ENCODE measurements at regions not wholly inside any gene's neighbourhood (a gene's known extent, or its start where the extent isn't known, plus 50 kb on each side); places are given as distances from the start of the nearest gene placed in this dataset.

DNA sequence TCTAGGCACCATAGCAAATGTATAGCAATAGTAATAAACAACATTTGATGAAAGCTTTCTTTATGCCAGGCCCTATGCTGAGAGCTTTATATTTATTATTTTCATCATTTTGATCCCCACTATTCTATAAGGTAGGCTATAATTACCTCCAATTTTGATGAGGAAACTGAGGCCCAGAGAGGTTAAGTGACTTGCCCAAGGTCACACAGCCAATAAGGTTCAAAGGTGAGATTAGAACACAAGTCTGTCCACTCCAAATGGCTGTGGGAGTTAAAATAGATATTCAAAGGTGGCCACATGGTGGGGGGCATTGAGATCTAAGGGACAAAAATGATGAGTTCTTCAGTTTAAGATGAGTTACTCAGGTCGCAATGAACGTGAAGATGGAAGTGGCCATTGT lies 269.9 kb downstream of the BMP7 start:
- DNase-seq (ENCODE audit: low spot score): no peak

DNA sequence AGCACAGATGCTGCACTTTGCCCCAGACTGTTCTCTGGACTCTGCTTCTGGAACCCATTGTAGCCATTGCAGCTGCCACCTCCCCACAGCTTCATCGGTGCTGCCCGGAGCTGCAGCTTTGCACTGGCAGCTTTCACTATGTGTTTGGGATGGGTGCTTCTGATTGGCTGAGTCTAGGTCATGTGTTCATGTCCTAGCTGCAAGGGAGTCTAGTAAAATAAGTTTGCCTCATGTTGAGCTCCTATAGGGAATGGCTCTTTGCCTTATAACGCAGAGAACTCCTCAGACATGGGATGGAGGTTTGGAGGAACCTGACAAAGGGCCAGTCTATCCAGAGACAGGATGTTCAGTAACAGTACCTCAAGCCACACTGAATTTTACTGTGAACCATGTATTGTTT lies 268.0 kb downstream of the BMP7 start:
- no peak for DNase-seq (ENCODE audit: low spot score)

DNA sequence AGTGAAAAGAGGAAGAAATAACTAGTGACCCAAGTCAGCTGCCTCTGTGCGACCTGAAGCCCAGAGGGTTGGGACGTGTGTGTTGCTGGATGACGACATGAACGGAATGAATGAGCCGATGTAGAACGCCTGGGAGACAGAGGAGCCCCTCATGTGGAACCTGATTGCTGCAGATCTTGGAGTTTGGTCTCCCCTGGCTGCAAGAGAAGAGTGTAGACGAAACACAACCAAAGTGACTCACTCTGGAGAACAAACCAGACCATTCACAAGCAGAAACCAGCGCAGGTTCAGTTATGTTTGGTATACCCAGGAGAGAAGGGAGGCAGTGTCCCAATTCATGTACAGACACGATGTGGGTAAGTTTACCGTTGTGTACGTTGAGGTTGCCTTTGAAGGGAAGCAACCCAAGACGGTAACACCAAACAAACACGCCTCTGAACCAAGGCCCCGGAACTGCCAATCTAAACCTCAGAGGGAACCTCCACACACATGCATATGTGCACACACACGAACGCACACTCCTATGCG lies 265.9 kb downstream of the BMP7 start:
- DNase-seq (ENCODE audit: low spot score): no peak

DNA sequence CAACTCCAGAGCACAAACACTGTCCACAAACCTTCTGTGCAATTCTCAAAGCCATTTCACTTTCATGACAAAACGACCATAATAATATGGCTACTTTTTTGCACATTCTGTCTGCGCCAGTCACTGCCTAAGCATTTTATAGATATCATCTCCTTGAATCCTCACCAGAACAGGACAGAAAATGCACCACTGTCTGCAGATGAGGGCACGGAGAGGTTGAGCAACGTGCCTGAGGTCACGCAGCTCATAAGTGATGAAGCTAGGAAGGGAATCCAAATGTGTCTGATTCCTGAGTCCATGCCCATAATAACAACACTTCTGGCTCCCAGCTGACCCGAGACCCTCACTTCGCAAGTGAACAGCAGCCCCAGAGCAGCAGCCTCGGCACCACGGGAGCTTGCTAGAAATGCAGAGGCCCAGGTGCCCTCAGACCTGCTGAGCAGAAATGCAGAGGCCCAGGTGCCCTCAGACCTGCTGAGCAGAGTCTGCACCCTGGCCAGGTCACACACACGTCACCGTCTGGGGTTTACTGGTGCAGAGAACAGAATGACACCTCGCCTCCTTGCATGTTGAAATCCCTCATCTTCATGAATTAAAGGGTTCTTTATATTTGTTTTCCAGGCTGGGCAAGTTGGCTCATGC lies 265.2 kb downstream of the BMP7 start:
- DNase-seq (ENCODE audit: low spot score): no peak

DNA sequence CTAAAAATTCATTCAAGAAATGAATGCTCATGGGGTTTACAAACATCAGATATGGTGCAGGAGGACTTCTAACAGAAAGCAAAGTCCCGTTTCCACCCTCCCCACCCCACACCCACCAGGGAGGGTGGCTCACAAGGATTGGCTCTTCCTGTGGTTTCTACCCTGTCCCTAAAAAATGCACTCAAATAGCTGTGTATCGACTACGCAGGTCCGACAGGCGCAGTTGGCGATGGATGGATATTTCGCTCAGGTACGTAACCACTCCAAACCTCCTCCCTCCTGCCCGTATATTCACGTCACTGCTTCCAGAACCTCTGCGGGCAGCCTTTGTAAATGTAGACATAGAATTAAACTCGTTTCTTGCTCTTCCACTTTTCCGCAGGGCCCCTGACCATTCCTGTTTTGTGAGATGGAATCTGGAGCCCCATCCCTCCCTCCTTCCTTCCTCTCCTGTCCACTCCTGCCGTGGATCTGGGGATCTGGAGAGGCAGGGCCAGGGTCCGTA lies 264.3 kb downstream of the BMP7 start:
- DNase-seq (ENCODE audit: low spot score): no peak

DNA sequence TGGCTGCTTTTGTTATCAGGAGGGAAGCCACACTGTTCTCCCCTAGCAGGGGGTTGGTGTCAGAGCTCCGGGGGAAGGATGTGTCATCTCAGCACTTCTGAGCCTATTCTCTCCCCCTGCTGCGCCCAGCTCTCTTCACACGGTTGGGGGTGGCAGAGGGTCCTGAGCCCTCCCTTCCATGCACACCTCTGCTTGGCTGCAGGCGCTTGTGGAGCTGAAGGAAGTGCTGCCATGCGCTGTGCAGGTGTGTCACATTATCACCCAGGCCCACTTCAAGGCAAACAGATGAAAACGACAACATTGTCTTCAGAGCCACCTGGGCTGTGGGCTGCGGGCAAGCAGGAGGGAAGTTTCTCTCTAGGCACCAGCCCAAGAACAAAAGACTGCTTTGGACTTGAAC lies 263.4 kb downstream of the BMP7 start:
- no peak for DNase-seq (ENCODE audit: low spot score)

DNA sequence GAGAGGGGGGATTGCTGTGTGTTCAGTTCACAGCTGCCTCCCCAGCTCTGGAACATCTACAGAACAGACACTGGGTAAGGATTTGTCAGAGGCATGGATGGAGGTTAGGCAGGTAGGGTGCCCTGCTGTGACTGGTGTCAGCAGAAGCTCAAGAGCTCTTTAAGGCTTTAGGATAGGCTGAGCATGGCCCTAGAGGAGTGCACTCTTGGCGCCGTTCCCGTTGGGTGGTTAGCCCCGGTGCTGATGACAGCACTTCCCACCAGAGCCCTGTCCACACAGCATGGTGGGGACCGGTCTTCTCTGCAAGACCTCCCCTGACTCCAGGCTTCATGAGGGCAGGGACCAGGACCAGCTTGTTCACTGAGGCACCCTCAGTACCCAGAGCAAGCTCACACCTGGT lies 262.0 kb downstream of the BMP7 start:
- DNase-seq (ENCODE audit: low spot score): no peak

DNA sequence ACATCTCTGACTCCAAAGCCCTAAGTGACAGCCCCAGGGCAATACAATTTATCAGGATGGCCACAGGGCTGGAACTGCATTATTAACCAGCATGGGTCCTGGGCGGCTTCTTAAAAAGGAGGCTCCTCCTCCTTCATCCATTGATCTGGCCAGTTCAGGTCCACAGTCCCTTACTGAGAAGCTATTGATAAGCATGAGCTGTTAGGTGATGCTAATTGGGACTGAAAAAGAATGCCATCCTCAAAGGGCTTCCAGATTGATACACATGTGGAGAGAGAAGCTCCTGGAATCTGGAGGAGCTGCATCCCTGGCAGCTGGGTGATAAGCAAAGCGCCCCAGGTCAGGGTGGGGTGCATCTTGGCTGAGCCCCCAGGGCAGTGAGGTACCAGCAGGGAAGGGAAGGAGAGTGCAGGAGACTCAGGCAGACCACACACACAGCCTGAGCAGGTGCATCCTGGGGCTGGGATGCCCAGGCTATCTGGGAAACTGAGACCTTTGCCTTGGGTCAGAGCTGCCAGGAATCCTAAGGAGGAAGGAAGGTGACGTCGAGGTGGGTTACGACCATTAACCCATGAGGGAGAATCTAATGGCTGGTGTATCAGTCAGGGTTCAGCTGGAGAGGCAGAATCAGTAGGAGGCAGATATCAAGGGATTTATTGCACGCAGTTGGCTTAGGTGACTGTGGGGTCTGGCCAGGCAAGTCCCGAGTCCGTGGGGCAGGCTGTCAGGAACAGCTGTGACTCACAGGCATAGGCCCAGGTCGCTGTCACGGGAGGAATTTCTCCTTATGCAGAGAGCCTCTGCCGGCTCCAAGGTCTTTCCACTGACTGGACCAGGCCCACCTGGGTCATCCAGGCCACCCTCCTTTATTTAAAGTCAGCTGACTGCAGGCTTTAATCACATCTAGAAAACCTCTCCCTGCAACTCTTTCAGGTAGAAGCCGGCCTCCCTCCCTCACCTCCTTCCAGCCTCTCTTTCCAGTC lies 261.2 kb downstream of the BMP7 start:
- no peak for DNase-seq (ENCODE audit: low spot score)

DNA sequence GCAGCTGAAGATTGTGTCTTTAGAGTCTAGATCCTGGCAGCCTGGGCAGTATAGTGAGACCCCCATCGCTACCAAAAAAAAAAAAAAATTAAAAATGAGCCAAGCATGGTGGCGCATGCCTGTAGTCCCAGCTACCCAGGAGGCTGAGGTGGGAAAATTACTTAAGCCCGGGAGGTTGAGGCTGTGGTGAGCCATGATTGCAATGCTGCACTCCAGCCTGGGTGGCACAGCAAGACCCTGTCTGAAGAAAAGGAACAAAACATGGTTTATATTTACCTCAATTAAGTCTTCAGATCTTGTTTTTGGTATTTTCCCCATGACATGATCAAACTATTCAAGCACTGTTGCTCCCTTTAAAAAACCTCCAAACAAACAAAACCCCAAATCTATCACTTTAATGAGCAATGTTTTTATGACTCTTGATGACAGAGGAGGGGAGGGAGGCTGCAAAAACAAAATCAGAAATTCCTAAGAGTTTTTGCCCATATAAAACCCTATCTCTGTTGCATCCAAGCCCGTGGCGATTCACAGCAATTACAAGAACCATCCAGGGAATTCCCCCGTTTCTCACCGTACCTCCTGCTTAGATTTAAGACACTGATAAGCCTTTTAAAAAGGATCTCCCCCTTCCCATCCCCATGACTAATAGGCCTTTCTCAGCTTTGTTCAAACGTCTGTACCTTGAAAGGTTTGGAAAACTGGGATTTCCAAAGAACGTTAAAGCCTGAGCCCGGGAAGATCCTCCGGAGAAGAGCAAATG lies 259.9 kb downstream of the BMP7 start:
- peak; percentile 84 for DNase-seq (ENCODE audit: low spot score)

DNA sequence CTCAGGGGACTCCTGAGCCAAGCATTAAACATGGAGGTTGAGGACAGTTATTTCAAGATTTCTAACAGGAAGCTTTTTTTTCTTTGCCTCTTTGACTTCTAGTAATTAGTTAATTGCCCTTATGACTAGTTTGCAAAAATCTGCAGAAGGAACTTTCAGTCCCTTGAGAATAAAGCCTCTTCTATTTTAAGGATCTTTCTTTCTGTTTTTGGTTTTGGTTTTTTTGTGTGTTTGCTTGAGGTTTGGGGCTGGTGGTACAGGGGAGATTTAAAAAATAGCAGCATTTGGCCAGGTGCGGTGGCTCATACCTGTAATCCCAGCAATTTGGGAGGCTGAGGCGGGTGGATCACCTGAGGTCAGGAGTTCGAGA lies 259.3 kb downstream of the BMP7 start:
- DNase-seq (ENCODE audit: low spot score): no peak

DNA sequence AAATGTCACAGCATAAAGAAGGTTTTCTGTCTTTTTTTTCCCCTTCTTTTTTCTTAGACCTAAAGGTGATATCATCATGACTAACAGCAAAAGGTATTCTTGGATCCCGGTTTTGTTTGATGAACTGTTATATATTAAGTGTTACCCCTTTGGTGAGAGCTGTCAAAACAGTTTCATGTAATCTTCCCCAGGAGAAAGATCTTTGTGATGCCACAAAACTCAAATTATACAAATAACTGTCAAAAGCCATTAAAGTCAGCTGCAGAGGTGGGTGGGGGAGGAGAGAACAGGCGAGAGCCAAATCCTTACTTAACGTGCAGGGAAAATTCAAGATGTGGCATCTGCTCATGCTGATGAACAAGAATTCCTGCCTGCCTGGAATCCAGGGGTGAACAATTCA lies 258.2 kb downstream of the BMP7 start:
- peak; percentile 36 for DNase-seq (ENCODE audit: low spot score)

DNA sequence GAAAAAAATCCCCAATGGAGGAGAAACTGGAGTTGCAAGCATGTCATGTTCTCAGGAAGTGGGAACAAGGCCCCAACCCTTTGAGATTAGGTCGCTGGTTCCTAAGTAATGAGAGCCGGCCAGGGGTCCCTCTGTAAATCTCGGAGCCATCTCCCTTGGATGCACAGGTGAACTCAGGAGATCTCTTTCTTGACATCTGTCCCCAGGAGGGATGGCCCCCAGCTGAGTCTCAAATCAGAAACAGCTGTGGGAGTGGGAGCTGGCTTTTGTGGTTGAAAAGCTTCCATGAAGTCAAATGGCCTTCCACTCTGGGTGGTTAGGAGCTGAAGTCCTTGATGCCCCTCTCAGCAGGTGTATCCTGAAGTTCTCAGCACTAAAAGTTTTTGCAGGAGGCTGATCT lies 257.1 kb downstream of the BMP7 start:
- no peak for DNase-seq (ENCODE audit: low spot score)

DNA sequence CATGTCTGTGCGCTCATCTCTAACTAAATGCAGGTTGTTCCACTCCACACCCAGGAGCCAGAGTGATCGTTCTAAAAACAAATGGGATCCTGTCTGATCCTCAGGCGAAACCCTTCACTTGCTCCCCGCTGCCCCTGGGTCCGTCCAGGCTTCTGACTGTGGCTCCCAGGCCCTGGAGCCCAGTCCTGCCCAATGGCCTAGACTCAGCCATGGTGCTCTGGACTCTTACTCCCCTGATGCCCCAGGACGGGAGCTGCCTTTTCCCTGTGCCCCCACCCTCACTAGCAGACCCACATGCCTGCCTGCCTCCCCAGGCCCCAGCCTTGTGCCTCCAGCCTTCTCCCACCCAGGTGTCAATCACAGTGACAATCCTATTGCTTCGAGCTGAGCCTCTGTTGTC lies 256.7 kb downstream of the BMP7 start:
- no peak for DNase-seq (ENCODE audit: low spot score)

DNA sequence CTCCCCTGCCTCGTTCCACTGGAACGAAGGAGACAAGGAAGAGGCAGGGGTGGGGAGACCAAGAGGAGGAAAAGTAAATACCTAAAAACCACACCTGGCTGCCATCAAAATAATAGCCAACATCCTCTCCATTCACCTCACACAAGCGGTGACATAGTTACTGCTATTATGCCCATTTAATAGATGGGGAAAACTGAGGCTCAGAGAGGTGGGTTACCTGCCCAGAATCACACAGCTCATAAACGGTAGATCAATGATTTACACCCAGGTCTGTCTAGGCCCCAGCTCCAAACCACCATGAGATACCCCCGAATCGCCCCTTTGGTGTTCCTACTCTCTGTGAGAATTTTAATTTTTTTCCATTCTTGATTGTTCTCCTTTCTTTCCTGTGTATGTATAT lies 253.8 kb downstream of the BMP7 start:
- no peak for DNase-seq (ENCODE audit: low spot score)

DNA sequence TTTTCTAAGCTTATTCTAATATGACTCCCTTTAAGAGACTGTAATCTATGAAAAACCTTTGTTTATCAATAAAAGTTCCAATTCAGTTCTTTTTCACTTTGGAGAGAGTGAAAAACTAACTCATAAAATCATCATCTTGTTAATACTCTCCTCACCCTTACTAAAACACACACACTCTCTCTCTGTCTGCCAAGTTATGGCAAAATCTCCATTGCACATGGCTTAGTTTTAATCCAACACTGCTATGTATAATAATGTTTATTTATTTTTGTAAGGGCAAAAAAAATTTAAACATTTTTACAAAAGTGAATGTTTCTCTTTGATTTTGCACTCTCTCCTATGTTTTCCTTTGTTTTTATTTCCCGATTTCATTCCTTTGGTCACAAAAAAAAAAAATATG lies 253.2 kb downstream of the BMP7 start:
- no peak for DNase-seq (ENCODE audit: low spot score)

DNA sequence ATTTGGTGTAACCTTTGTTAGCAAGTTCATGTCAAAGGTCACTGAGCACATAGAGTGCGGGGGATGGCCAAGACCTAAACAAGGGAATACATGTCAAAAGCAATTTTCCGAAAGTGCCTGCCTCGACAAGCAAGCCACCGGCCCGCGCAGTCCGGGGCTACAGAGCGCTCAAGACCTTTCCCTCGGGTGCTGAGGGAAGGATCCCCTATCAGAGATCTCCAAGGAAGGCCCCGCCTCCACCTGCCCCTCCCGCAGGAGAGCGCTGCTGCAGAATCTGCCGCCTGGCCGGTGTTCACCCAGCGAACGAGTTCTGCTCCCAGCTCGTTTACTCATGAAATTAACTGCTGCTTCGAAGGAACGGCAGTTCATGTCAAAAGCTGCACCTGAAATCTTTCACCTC lies 252.7 kb downstream of the BMP7 start:
- DNase-seq (ENCODE audit: low spot score): no peak

DNA sequence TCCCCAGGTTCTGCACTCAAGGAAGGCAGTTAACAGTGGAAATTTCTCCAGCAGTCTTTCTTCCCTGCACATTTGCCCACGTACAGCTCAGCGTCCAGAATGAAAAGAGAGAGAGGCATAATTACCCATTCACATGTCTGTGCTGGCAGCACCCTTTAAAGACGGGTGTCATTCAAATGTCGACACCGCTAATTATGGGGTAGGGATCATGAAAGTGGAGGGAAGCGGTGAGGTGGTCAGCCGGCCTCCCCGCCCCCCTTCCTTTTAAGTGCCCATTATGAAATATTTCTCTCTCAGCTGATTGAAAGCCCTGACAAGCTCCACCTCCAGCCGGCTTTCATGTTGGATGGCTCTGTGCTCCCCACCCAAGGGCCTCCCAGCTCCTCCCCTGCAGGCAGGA lies 246.1 kb downstream of the BMP7 start:
- no peak for DNase-seq (ENCODE audit: low spot score)

DNA sequence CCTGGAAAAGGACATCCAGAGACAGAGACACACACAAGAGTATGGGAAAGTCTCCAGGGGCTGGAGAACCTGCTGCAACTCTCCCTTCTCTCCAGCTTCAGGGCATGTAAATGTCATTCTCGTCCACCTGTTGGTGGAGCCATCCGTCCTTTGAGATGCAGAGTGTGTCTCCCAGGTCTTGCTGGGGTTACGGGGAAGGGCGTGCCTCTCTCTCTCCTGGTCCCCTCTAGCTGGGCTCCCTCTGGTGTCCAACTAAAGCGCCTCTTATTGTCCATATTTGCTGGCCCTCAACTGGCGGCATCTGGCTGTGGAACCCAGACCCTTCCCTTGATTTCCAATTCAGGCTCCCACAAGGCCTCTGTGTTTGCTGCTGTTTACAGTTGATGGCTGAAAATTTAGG lies 244.1 kb downstream of the BMP7 start:
- no peak for DNase-seq (ENCODE audit: low spot score)

DNA sequence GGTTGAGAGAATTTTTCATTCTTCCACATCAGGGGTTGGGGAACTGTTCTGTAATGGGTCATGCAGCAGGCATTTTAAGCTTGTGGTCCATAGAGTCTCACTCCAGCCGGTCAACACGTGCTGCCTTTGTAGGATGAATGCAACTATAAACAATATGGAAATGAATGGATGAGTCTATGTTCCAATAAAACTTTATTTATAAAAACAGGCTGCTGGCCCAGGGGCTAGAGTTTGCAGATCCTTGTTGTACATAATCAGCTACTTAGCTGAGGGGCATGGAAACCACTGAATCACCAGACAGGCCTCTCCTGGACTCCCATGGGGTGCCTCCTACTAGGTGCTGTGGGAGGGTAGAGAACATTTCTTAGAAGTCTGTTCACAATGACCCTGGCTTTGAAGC lies 243.4 kb downstream of the BMP7 start:
- DNase-seq (ENCODE audit: low spot score): no peak

DNA sequence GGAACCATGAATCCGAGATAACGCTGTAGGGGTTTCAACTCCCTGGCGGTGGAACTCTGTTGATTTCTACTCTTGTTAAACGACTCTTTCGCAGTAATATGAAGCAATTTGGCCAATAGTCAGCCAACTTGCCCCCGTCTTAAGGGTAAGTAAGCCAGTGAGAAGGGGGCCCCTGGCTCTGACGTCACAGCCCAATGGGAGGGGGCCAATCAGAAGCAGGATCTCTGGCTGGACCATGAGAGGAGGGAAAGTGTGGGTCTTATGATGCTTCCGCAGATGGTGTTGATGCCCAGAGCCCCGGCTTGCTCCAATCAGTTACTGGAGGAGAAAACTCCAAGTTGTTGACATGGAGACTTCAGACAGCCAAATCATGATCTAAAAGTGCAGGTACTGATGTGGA lies 242.4 kb downstream of the BMP7 start:
- DNase-seq (ENCODE audit: low spot score): no peak

DNA sequence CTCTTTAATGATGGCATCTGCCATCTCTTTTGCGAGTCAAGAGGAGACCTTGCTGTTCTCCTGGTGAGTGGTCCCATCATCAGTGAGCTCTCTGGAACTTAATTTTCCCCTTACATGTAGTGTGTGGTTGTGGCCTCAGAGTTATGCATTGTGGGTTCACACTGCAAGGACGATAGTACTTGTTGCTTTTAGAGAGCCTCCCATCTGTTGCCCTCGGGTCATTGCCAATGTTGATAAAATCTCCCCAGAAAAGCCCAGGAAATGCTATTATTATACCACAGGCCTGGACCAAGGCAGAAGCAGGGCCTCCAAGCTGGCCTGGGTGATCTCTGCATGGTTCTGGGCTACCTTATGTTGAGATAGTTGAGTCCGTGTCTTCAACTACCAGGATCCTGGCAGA lies 241.6 kb downstream of the BMP7 start:
- no peak for DNase-seq (ENCODE audit: low spot score)

DNA sequence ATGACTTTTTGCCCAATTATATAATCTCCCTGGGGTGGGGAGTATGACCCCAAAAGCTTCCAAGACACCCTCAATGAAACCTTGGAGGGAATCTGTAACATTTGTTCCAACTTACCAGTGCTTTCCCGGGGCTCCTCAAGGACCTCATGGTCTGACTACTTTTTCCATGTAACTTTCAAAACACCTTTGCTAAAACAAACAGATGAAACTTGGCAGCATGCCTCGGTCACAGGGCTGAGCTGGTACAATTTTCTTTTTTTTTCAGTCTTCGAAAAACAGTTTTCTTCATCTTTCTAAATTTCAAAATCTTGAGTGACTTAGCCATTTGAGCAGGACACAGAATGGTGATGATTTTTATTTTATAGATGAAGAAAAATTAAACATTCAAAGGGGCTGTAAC lies 241.2 kb downstream of the BMP7 start:
- no peak for DNase-seq (ENCODE audit: low spot score)
